SHP77 (cell line): ENCODE measurements at regions not wholly inside any gene's neighbourhood (a gene's known extent, or its start where the extent isn't known, plus 50 kb on each side); places are given as distances from the start of the nearest gene placed in this dataset.
A peak's percentile ranks its signal among the peaks of the same experiment; 100 is the strongest.

Experiments
- DNase-seq, 2 experiments: peaks; one replicate each; lab custom pipeline; 2025; lab: John Stamatoyannopoulos, UW

DNA sequence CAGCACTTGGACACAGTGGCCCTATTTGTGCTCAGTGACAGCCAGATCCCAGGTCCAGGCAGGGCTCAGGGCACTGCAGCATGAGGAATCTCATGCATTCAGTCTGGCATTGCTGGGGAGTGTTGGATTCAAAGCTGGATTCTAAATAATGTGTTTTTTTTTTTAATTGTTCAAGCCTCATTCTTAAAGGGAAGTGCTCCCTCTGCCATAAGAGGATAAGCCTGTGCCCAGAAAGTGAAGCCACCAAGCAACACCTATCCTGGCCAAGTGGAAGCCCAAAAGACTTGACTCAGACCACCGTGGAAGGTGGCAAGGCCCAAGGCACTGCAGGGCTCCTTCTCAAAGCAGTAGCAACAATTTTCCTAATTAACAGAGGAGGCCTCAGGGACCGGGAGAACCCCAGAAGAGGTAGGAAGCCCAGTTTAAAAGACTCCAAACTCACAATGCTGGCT, 135.6 kb downstream of the ACTL7B start:
- DNase-seq: no peak

DNA sequence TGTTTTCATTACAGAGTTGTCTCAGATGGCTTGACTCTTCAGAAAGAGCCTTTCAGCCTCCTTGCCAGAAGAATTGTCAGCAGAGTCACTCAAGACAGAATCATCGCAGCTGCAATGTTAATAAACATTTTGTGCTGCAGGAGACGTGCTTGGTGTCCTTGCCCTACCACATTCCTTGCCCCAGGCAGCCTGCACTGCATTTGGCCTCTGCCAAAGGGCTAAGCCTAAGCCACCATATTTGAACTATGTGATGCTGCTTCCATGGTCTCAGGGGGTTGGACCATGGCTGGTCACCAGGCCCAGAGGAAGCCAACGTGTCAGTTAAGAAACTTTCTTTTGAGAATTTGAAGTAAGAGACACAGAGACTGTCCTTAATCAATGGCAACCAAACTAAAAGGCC, 145.4 kb downstream of the ACTL7B start:
- no peak for DNase-seq

DNA sequence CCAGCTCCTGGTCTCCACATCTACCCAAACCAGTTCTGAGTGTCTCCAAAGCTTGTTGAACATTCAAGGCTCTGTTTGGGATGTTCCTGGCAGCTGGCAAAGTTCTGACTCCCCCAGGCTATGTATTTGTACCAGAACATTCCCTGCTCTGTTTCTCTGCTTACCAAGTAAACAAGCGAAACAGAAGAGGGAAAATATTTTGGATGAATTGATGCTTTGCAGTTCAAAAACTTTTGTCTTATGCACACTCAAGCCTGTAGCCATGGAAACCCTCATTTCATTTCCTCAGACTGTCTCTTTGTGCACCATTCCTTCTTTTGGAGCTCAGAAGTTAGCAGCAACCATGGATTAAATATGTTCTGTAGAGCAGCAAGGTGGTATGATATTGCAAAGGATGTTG, 145.8 kb downstream of the ACTL7B start:
- no peak for DNase-seq

DNA sequence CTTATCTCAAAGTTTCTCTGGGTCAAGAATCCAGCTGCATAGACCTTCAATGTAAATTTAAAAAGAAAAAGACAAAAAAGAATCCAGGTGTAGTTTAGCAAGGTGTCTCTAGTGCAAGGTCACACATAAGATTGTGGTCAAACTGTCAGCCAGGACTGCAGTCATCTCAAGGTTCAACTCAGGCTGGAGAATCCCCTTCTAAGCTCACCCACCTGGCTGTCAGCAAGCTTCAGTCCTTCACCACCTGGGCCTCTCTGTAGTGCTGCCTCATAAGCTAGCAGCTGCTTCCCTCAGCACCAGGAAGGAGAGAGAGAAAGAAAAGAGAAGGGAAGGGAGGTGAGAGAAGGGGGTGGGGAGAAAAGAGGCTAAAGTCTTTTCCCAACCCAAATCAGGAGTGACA, 146.7 kb downstream of the ACTL7B start:
- DNase-seq: no peak

DNA sequence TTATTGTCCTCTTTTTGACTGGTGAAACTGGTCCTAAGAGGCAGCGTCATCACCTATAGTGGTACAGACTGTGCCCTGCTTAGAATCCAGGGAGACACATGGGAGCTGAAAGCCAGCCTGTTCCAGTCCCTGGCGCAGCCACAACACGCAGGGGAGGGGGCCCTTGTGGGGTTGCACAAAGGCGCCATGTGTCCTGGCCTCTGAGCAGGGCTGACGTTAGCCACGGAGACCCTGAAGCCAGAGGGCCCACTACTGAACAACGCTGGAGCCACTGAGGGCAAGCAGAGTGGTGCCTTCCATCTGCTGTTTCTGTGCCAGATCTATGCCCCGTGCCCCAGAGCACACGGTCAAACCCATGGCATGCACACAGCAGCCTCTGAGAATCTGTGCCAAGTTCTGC, 147.3 kb downstream of the ACTL7B start:
- no peak for DNase-seq

DNA sequence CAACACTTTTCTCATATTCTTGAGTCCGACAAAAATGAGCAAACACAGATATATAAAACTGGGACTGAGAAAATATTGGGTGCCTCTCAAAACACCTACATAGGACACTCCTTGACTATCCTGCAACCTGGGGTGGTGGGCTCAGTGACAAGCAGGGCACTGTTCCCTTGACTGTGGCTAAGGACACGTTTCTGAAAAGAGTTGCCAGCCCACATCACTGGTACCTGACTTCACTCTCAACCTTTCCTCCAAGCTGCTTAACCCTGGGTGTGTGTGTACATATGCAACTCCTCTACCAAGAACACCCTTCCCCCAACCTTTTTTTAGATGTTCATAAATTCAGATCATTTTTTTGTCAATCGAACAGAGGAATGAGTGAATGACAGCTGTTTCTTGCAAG, 148.7 kb downstream of the ACTL7B start:
- no peak for DNase-seq

DNA sequence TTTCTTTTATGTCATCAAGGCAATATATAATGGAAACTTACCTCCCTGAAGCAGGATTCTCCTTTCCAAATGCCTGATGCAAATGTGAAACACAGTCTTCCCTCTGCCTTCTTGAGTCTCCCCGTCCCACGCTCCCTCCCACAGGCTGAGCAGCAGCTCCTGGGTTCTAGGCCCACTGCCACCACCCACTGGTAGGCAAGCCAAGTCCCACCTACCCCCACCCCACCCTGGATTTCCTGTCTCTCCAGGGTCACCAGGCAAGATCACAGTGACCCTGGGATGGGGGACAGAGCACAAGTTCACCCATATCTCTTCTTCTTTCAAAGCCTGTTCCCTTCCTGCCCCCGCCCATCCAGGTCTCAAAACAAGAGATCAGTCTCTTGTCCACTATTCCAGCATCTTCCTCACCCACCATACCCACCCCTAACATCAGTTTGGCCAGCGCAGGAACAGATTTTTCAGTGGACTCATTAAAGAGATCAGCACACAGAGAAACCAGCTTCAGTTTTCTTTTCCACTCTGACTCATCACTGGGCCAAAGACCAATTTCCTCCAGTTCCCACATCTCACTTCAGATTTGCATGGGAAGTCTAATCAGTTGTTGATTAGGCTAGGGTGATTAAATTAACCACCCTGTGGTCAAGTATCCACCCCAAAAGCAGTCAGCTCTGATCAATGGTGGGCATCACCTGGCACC, 151.5 kb downstream of the ACTL7B start:
- no peak for DNase-seq

DNA sequence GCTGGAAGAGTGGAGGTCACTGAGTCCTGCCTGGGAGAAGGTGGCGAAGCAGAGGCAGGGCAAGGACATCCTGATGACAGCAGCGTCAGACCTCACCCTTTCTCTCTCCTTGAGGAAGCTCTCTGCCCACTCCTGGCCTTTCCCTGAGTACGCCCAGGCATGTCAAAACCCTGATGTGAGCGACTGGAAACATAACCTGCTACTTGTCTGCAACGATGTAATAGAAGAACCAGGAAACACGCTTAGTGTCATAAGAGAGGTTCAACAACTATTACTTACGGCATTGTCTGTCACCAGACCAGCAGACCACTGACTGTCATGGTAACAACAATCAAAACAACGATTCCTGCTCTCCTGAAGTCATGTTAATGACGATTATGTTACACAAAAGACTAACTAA, 152.4 kb downstream of the ACTL7B start:
- no peak for DNase-seq

DNA sequence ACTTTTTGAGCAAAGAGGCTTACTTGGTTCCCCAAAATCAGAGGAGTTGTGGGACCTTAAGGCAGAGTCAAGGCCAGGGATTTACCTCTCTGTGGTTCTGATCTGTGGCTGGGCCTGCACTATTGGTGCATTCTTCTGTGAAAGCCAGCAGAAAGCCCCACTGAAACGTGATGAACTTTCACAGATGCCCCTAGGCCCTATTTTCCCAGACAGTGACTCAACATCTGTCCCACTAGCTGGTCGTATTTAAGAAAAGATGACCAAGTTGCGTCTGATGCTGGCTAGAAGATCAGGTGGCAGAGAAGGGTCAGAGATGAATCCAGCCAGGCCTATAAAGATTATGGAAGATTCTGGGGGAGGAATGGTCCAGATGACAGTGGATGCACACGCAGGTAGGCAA, 153.1 kb downstream of the ACTL7B start:
- no peak for DNase-seq

DNA sequence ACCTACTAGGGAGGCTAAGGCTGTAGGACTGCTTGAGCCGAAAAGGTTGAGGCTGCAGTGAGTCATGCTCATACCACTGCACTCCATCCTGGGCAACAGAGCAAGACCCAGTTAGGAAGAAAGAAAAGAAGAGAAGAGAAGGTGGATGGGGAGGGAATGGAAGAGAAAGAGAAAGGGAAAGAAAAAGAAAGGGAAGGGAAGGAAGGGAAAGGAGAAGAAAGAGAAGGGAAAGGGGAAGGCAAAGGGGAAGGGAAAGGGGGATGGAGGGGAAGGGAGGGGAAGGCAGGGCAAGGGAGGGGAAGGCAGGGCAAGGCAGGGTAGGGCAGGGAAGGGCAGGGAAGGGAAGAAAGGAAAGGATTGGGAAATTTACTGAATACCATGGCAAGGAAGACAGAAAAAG, 157.0 kb downstream of the ACTL7B start:
- no peak for DNase-seq

DNA sequence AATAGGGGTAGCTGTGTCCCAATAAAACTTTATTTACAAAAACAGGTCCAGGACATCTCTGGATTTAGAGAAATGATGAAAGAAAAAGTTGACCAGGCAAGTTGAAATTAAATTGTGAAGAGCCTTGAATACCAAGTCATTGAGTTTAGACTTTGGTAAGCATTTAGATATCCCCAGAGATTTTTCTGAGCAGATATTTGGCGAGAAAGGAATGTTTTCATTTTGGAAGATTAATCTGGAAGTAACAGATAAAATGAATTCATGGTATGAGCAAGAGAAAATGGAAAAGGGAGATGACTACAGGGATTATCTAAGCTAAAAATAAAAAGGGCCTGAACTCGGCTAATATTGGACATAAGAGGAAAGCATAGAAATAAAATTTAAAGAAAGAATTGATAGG, 157.6 kb downstream of the ACTL7B start:
- no peak for DNase-seq

DNA sequence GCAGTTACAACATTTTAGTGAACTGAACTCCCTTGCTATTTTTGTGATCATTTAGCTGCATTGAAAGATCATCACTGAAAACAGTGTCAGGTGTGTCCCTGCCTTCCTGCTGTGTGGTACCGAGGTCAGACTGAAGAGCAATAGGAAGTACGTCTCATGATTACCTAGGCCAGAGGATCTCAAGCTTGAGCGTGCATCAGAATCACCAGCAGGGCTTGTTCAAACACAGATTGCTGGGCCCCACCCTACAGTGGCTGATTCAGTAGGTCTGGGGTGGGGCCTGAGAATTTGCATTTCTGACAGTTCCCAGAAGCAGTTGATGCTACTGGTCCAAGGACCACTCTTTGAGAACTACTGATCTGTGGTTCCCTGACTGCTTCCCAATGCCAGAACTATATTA, 159.6 kb downstream of the ACTL7B start:
- DNase-seq: no peak

DNA sequence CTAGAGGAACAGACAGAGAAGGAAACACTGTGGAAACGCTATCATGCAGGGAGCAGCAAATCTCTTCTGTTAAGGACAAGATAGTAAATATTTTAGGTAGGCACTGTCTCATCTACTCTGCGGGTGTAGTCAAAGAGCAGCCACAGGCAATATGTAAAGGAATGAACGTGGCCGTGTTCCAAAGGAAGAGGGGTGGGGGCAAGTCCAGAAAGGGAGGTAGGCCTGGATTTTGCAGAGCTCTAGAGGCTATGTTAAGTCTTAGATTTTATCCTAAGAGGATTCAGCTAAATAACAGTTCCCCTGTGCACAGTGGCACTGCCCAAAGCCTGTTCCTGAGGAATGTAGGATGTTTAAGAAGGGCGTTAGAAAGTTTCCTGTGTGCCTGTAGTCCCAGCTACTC, 161.6 kb downstream of the ACTL7B start:
- no peak for DNase-seq

DNA sequence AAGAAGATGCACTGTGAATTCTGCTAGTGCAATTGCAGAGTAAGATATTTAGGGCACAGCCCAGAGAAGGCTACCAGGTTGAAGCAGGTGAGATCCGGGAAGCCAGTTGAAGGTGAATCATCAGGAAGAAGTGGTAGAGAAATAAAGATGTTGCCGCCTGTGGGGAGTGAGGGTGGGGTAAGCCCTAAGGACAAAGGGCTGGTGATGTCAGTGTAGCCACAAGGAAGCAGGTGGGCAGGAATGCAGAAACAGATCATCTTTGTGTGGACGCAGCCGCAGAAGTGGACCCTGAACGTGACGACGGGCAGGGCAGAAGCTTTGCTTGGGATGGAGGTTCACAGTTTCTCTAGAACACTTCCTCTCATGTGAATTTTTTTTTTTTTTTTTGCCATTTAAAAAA, 164.2 kb downstream of the ACTL7B start:
- peak in 1 of 2 experiments; percentile 24 for DNase-seq

DNA sequence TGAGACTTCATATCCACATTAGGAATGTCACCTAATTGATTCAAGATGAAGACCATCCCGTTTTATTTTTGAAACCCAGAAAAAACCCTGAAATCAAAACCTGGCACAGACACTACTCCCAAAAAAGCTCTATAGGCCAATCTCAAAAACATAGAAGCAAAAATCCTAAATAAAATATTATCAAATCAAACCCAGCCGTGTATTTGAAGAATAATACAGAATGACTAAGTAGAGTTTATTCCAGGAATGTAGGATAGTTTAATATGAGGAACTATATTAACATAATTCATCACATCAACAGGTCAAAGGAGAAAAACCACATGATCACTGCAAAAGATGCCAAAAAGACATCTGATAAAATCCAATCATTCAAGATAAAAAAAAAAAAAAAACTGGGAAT, 167.1 kb downstream of the ACTL7B start:
- no peak for DNase-seq

DNA sequence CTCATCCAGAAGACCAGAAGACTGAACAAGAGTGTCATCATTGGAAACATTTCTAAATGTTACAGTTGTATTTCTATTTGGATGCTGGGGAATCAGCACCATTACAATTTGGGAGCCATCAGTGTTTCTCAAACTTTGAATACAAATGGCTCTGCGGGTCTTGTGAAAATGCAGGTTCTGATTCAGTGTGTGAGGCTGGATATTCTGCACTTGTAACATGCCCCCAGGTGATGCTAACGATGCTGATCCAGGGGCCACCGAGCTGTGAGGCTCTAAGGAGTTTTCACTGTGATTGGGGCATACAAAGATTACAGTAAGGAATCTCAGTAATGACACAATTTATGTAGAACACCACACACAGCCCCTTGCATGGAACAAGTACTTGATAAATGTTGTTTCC, 167.7 kb downstream of the ACTL7B start:
- DNase-seq: no peak

DNA sequence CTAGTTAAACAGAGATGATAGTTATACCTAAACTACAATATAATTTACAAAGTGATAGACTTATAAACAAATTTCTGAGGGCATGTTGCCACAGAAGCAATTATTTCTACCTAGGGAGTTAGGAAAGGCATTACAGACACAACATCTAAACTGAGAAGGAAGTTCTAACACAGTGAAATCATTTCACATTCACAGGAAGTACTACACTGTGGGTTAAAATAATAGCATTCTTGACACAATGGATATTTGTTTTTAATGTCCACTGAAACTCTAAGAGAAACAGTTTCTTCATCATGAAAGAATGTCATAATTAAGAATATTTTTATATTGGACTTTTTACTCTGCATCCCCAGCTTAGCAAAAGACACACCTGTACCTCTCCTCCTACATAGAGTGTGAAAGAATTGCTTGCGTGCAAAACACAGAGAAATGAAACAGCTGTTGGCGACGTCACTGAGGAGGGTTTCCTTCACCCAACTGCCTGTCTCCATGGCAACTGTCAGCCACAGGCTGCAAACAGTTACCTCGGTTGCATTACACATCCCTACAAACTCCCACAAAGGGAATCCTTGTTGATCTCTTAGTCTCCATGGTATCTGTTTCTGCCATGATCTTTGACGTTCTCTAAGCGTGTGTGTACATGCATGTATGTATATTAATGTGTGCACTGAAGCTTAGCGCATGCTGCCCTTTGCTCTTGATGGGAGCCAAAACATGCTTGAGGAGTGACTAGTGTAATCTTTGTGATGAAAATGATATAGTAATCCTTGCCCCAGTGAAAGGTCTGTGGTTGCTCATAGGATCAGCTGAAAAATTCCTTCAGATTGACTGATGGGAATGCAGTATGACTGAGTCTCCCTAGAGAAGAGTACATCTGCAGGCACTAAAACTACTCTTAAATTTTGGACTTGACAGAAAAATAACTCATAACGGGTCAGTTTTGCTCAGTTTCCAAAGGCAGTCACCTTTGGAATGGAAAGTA, 168.5 kb downstream of the ACTL7B start:
- peak; percentile 28 to 45 for DNase-seq

DNA sequence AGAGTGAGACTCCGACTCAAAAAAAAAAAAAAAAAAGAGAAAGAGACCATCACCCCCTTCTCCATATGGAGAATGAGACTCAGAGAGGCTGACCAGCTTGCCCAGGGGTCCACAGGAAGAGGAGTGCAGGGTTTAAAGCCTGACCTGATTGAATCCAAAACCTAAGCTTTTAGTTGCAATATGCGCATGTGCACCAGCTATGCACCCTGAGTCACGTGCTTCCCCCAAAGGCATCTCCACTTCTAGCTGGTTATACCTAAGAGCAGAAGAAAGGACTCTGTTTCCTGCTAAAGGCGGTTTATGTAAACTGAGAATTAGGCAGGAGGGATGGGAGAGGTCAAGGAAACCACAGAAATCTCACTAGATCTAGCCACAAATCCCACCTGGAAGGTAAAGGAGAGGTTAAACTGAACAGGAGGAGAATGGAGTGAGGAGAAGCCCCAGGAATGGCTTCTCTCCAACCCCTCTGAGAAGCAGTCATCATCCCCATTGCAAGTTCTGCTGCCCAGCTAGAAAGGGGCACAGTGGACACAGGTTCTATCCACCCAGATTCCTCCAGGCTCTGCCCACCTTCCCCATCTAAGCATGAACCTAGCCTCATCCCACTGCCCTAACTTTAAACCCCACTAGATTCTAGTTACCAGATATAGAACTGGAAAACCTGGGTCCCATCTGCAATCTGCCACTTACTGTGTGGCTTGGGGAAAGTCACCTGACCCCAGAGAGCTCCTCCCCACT, 171.3 kb downstream of the ACTL7B start:
- DNase-seq: no peak

DNA sequence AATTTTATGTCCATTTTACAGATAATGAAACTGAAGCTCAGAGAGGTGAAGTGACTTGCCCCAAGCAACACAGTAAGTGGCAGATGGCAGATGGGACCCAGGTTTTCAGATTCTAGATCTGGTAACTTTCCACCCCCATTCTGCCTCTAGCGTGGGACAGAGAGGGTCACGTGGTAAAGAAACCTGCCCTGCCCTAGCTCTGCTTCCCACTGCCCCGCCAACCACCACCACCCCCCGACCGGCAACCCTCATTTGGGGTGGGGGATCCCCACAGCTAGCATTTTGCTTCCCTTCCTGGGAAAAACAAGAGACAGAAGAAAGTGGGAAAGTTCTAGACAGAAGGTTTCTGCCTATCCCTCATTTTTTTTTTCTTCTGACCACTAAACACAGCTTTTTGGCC, 172.5 kb downstream of the ACTL7B start:
- DNase-seq: no peak

DNA sequence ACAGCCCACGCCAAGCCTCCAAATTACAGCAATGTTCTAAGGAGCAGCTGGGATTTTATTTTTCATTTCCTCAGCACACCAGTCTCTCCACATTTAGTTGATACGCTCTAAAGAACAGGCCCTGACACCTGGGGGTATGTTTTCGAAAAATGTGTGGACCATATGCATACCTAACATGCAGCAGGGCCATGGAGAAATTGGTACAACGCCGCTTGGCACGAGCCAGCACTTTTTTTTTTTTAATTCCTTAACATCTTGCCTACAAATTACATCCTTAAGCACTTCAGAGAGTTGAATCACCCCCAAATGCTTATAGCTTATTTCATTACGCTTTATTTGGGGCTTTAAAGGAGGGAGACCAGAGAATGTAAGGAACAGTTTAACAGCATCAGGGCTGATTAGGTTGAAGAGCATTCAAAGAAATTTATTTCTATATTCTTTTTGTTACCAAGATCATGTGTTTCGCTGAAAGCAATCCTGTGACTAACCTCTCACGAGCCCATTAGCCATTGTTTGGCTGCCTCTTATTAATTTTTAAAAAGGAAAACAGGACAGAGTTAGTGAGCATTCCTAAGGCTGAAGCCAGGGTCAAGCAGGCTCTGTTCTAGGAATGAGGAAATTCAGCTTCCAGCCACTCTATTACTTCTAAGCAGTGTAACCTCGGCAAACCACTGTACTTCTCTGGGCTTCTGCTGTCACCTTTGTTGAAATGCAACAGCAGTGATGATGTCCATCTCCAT, 173.8 kb downstream of the ACTL7B start:
- no peak for DNase-seq

DNA sequence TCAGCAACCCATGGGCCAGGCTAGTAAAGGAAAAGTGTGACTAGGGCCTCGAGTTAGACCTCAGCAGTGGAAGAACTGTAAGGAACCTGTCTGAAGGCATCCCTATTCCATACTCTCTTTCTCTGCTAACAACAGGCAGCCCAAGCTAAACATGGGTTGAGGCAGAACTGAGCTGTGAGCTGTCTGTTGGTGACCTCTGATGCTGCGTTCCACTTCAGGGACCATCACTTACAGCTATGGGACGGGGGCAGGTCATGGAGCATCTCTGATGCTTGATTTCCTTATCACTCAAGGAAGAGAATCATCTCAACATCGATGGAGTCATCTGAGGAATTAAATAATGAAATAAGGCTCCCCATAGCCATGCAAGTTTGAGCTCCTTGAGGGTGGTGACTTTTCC, 174.8 kb downstream of the ACTL7B start:
- DNase-seq: no peak

DNA sequence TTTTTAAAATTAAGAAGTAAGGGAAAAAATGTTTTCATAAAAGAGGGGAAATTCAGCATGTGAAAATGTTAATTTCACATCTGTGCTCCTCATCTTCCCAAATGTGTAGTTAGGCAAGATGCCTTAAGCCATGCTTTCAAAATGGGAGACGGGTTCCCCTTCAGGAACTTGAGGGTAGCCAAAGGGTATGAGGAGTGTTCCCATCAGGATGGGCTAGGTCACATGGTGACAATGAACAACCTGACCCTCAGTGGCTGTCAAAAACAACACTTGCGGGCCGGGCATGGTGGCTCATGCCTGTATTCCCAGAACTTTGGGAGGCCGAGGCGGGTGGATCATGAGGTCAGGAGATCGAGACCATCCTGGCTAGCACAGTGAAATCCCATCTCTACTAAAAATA, 178.0 kb downstream of the ACTL7B start:
- no peak for DNase-seq
